OCI-LY7 (cell line): ENCODE measurements at regions not wholly inside any gene's neighbourhood (a gene's known extent, or its start where the extent isn't known, plus 50 kb on each side); places are given as distances from the start of the nearest gene placed in this dataset.
"Not testable (repeated sequence)": the region's sequence is repeated elsewhere in the genome, so short reads cannot be mapped to it uniquely, and the experiment has no call there.

Experiments
- BruUV-seq: library from RNA; stranded (reverse); fragments of 400-500 nt; replicated peaks from 2 replicates; lab custom pipeline; 2021; lab: Mats Ljungman, UMichigan
- CTCF ChIA-PET: fragments of 300-600 bp; sonication (Branson Sonifier 250); formaldehyde crosslinking; loops from one replicate; lab custom pipeline; 2022; ENCODE audit warnings: antibody characterized with exemption; ENCODE audit not compliant: unreplicated experiment; lab: Charles Lee
- POLR2A ChIA-PET: fragments of 300-600 bp; sonication (Branson Sonifier 250); formaldehyde crosslinking; loops from one replicate; lab custom pipeline; 2022; ENCODE audit warnings: antibody characterized with exemption; lab: Charles Lee
- DNase-seq: peaks from one replicate; pipeline ENCODE4 v3.0.0-alpha.2; 2015; ENCODE audit warnings: low spot score
- H2AFZ ChIP-seq: fragments of 200-600 bp; sonication (generic), shearing (Covaris generic); 2 replicates; pipeline ENCODE4 v1.6.1; 2014; ENCODE audit warnings: mild to moderate bottlenecking, antibody characterized with exemption, low read length, moderate library complexity
- H3K27ac ChIP-seq: fragments of 200-600 bp; sonication (generic); 2 replicates; pipeline ENCODE4 v1.5.1; 2014; ENCODE audit warnings: mixed run types, low read depth, mild to moderate bottlenecking, moderate library complexity, low read length, inconsistent platforms; ENCODE audit not compliant: poor library complexity, severe bottlenecking
- H3K36me3 ChIP-seq: fragments of 200-600 bp; sonication (generic); 2 replicates; pipeline ENCODE4 v1.6.1; 2014; ENCODE audit warnings: mild to moderate bottlenecking, antibody characterized with exemption, low read length, moderate library complexity, mixed read lengths; ENCODE audit not compliant: insufficient read depth
- H3K4me1 ChIP-seq: fragments of 200-600 bp; sonication (generic); 2 replicates; pipeline ENCODE4 v1.5.1; 2014; ENCODE audit warnings: mild to moderate bottlenecking, low read length; ENCODE audit not compliant: insufficient read depth, poor library complexity, severe bottlenecking
- H3K4me2 ChIP-seq: fragments of 200-600 bp; sonication (generic); 2 replicates; pipeline ENCODE4 v1.6.1; 2014; ENCODE audit warnings: mild to moderate bottlenecking, low read length
- H3K4me3 ChIP-seq: fragments of 200-600 bp; sonication (generic); 2 replicates; pipeline ENCODE4 v1.5.1; 2014; ENCODE audit warnings: mild to moderate bottlenecking, low read depth, low read length; ENCODE audit not compliant: poor library complexity, severe bottlenecking
- H3K79me2 ChIP-seq: fragments of 200-600 bp; sonication (generic); 2 replicates; pipeline ENCODE4 v1.6.1; 2016; ENCODE audit warnings: low read depth, mild to moderate bottlenecking, low read length, moderate library complexity, mixed read lengths; ENCODE audit not compliant: insufficient read depth
- H3K9me2 ChIP-seq: fragments of 200-600 bp; sonication (generic); 2 replicates; pipeline ENCODE4 v1.6.1; 2016; ENCODE audit warnings: mild to moderate bottlenecking, low read length, mixed read lengths; ENCODE audit not compliant: insufficient read depth
- H3K9me3 ChIP-seq: fragments of 200-600 bp; sonication (generic); 2 replicates; pipeline ENCODE4 v1.6.1; 2014; ENCODE audit warnings: mild to moderate bottlenecking, mixed run types, low read length, mixed read lengths
- H4K20me1 ChIP-seq: fragments of 200-600 bp; sonication (generic); 2 replicates; pipeline ENCODE4 v1.6.1; 2014; ENCODE audit warnings: mild to moderate bottlenecking, antibody characterized with exemption, low read length, moderate library complexity, mixed read lengths; ENCODE audit not compliant: insufficient read depth
- CTCF ChIP-seq: fragments of 200-600 bp; sonication (generic); conservative IDR thresholded peaks from 2 replicates; pipeline ENCODE4 v1.5.1; 2014; ENCODE audit warnings: mild to moderate bottlenecking, antibody characterized with exemption, low read length, moderate library complexity, mixed read lengths
- EZH2phosphoT487 ChIP-seq: fragments of 200-600 bp; sonication (generic); IDR thresholded peaks from 2 replicates; pipeline ENCODE4 v1.6.1; 2018; ENCODE audit warnings: low read depth, borderline replicate concordance, mild to moderate bottlenecking, mixed run types, antibody characterized with exemption, low read length, moderate library complexity, mixed read lengths
- intact Hi-C: fragments of 100-400 bp; cut with micrococcal nuclease; formaldehyde crosslinking; loops from one replicate; pipeline ENCODE4 v1.10.0; 2022; ENCODE audit not compliant: unreplicated experiment

GRCh38 chr4:181018913-181019312, 1224.3 kb upstream of the TENM3 start:
- Histone ChIP-seq H3K4me3 (no peak overlapping the region), H3K27ac (no peak overlapping the region), H3K4me1 (no peaks in the 10 kb centered on the region), H3K36me3 (no peaks in the 10 kb centered on the region), H3K4me2 (no peak overlapping the region), H3K9me2 (no peaks in the 10 kb centered on the region; the same call in 1 of the 2 replicates), H2AFZ (no peak overlapping the region), H3K79me2 (no peaks in the 10 kb centered on the region), H3K9me3 (no peaks in the 10 kb centered on the region), H4K20me1 (no peaks in the 10 kb centered on the region)
- DNase-seq = no peak
- TF ChIP-seq EZH2phosphoT487 = no peak
- TF ChIP-seq CTCF = no peak
- POLR2A ChIA-PET = interaction anchor here (0.6 to 0.9 kb wide), 2 partner anchors 13 to 36 kb away, joined by 3 read pairs; no protein-coding TSS in a partner anchor
- BruUV-seq = no TSS peak
- CTCF ChIA-PET = no interaction called here
- intact Hi-C loops = no loop called here

- Histone ChIP-seq H3K79me2 (no peaks in the 10 kb centered on the region), H3K9me3 (no peaks in the 10 kb centered on the region), H3K9me2 (no peaks in the 10 kb centered on the region; the same call in 1 of the 2 replicates), H3K4me3 (no peak overlapping the region), H2AFZ (no peak overlapping the region), H3K36me3 (no peaks in the 10 kb centered on the region), H3K4me1 (no peaks in the 10 kb centered on the region), H3K27ac (no peak overlapping the region), H3K4me2 (no peak overlapping the region), H4K20me1 (no peaks in the 10 kb centered on the region)
- TF ChIP-seq EZH2phosphoT487 (no peak), CTCF (no peak)
- ChIA-PET POLR2A (no interaction called here), CTCF (no interaction called here)
- no TSS peak for BruUV-seq
- intact Hi-C loops = no loop called here
- DNase-seq = no peak
Observed at GRCh38 chr4:181020456-181020855, 1222.7 kb upstream of the TENM3 start.

GRCh38 chr4:181021213-181021612, 1222.0 kb upstream of the TENM3 start:
- Histone ChIP-seq H3K27ac (no peak overlapping the region), H3K4me2 (no peak overlapping the region), H4K20me1 (no peaks in the 10 kb centered on the region), H3K4me3 (no peak overlapping the region), H2AFZ (no peak overlapping the region), H3K4me1 (no peaks in the 10 kb centered on the region), H3K36me3 (no peaks in the 10 kb centered on the region), H3K9me2 (no peaks in the 10 kb centered on the region; the same call in 1 of the 2 replicates), H3K9me3 (no peaks in the 10 kb centered on the region), H3K79me2 (no peaks in the 10 kb centered on the region)
- no peak for DNase-seq
- intact Hi-C loops = no loop called here
- POLR2A ChIA-PET = interaction anchor here (0.6 kb wide), 1 partner anchor 668 kb away, joined by 5 read pairs; no protein-coding TSS in a partner anchor
- BruUV-seq = no TSS peak
- no peak for TF ChIP-seq EZH2phosphoT487
- no peak for TF ChIP-seq CTCF
- CTCF ChIA-PET = no interaction called here

GRCh38 chr4:181030135-181030921, 1212.9 kb upstream of the TENM3 start:
- H3K79me2 ChIP-seq, H4K20me1 ChIP-seq, H3K36me3 ChIP-seq, H2AFZ ChIP-seq, DNase-seq, H3K9me3 ChIP-seq, H3K27ac ChIP-seq, H3K4me2 ChIP-seq, BruUV-seq, intact Hi-C loops, POLR2A ChIA-PET, CTCF ChIA-PET, H3K9me2 ChIP-seq, H3K4me3 ChIP-seq, H3K4me1 ChIP-seq: not testable (repeated sequence)
